HEK293 (cell line): ENCODE measurements at regions not wholly inside any gene's neighbourhood (a gene's known extent, or its start where the extent isn't known, plus 50 kb on each side); places are given as distances from the start of the nearest gene placed in this dataset.

Experiments
- CTCF ChIP-seq: fragments of 450-650 bp; formaldehyde crosslinking; IDR thresholded peaks from 2 replicates; pipeline ENCODE4 v1.5.1; 2016; ENCODE audit warnings: missing biosample characterization, missing genetic modification characterization
- ZNF174 ChIP-seq: fragments of 450-650 bp; formaldehyde crosslinking; IDR thresholded peaks from 2 replicates; pipeline ENCODE4 v1.5.0; 2017; ENCODE audit warnings: missing biosample characterization, mild to moderate bottlenecking, missing genetic modification characterization

GRCh38 chr2:129575431-129575830 lies 404.0 kb upstream of the RAB6C start:
- TF ChIP-seq CTCF (tag by site-specific recombination) = no peak
- no peak for TF ChIP-seq ZNF174 (tag by site-specific recombination)
